ENCODE measurements at regions not wholly inside any gene's neighbourhood (a gene's known extent, or its start where the extent isn't known, plus 50 kb on each side); places are given as distances from the start of the nearest gene placed in this dataset.
"Not testable (repeated sequence)": the region's sequence is repeated elsewhere in the genome, so short reads cannot be mapped to it uniquely, and the experiment has no call there.

- not testable (repeated sequence) for TF ChIP-seq CTCF (IDR thresholded peaks at IDR 0.05; ENCODE audit: borderline replicate concordance, extremely low read depth, low read length, poor library complexity, severe bottlenecking); EZH2 (IDR thresholded peaks at IDR 0.05; ENCODE audit: borderline replicate concordance, low read depth, low read length, severe bottlenecking)
Measured at GRCh38 chr14:85852123-85852522, 322.2 kb downstream of the FLRT2 start.
